LNCAP (cell line): ENCODE measurements at regions not wholly inside any gene's neighbourhood (a gene's known extent, or its start where the extent isn't known, plus 50 kb on each side); places are given as distances from the start of the nearest gene placed in this dataset.

Source experiments
- CTCF ChIP-seq: fragments of 450-650 bp; IDR thresholded peaks from 2 replicates; pipeline ENCODE4 v1.5.1; 2017; ENCODE audit warnings: mild to moderate bottlenecking

DNA sequence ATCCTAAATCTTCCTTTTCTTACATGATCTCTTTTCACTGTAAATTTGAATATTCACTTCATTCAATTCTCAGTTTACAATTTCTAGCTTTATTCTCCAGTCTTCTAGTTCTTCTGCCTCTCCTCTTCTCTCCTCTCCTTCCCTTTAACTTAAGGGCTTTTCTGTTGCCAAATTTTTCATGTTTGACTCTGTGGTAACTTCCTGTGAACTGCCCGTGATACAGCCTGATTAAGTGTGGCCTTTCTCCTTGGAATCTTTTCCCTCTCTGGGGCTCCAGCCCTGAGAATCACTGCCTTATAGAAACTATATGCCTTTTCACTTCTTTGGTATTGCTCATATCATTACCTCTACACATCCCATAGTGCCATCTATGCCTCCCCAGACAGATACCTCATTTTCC is 1923.8 kb upstream of the CELF4 start:
- TF ChIP-seq CTCF: no peak

- TF ChIP-seq CTCF: no peak
These were observed 1922.3 kb upstream of the CELF4 start for GRCh38 chr18:39487932-39488331.

GRCh38 chr18:39486268-39486667 is 1920.7 kb upstream of the CELF4 start:
- TF ChIP-seq CTCF: no peak

- TF ChIP-seq CTCF: no peak
These were observed 1920.1 kb upstream of the CELF4 start for GRCh38 chr18:39485696-39486095.

DNA sequence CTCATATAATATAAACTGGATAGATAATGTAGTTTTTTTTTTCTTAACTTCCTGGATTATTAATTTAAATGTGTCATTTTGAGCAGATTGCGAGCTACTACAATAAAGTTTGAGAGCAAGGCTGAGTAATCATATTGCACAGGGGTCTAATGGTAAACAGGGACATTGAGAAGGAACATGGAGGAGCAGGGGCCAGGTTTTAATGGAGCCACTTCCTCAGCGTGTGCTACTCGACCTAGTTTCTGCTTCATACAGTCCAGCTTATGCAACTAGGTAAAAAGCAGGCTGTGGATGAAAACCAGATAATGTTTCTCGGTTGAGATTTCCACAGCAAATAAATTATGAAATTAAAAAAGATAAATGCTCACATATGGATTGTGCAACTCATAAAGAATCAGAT is 1915.7 kb upstream of the CELF4 start:
- TF ChIP-seq CTCF: no peak

- no peak for TF ChIP-seq CTCF
These were observed 1915.0 kb upstream of the CELF4 start for GRCh38 chr18:39480494-39481195.

DNA sequence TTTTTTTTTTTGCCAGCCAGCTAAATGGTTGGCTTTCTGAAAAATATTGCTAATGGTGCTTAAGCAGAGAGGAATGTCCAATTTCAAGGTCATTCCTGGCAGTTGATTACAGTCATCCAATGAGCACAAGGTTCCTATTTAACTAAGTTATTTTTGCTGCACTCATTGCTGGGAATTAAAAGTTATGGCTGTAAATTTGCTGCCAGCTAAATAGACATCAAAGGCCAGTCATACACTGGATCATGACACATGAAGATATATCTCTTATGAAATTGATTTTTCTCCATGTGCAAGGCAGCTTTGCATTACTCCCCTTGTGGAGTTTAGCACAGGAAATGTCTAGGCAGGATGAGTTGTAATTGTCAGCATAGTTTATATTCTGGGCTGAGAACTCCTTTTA is 1898.4 kb upstream of the CELF4 start:
- no peak for TF ChIP-seq CTCF

DNA sequence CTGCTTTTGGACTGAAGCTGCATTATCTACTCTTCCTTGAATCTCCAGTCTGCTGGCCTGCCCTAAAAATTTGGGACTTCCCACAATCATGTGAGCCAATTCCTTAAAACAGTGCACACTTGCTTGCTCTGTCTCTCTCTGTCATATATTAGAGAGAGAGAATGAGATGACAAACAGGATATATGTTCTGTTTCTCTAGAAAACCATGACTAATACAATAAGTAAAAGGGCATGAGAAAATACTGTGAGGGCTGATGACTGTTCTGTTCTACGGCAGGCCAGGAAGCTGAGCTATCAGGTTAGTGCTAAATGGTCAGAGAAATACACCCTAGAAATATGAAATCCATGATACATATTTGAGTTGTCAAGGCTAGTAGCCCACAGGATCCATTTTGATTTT is 1896.8 kb upstream of the CELF4 start:
- no peak for TF ChIP-seq CTCF
